ENCODE measurements at regions not wholly inside any gene's neighbourhood (a gene's known extent, or its start where the extent isn't known, plus 50 kb on each side); places are given as distances from the start of the nearest gene placed in this dataset.

- H3K4me3 Mint-ChIP-seq = no peak overlapping the region
- TF ChIP-seq, protein P1, sequence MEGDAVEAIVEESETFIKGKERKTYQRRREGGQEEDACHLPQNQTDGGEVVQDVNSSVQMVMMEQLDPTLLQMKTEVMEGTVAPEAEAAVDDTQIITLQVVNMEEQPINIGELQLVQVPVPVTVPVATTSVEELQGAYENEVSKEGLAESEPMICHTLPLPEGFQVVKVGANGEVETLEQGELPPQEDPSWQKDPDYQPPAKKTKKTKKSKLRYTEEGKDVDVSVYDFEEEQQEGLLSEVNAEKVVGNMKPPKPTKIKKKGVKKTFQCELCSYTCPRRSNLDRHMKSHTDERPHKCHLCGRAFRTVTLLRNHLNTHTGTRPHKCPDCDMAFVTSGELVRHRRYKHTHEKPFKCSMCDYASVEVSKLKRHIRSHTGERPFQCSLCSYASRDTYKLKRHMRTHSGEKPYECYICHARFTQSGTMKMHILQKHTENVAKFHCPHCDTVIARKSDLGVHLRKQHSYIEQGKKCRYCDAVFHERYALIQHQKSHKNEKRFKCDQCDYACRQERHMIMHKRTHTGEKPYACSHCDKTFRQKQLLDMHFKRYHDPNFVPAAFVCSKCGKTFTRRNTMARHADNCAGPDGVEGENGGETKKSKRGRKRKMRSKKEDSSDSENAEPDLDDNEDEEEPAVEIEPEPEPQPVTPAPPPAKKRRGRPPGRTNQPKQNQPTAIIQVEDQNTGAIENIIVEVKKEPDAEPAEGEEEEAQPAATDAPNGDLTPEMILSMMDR (IDR thresholded peaks at IDR 0.05) = no peak
- H3K27ac Mint-ChIP-seq = no peak overlapping the region
- no peak overlapping the region for H3K9ac ChIP-seq (ENCODE audit: insufficient read depth, low read length, poor library complexity, severe bottlenecking)
- H3K27me3 Mint-ChIP-seq (ENCODE audit: low read depth in 3 of 3) = peaks cover 15 to 18% (median 15%) of the 10 kb centered on the region in 3 donors
- peaks cover 0 to 5% of the 10 kb centered on the region in 2 donors for H3K9me3 ChIP-seq (replicated peaks in 1 of 2; ENCODE audit: control insufficient read depth in 1 of 2, insufficient read depth in 1 of 2, low read length in 2 of 2)
- H3K4me3 ChIP-seq (replicated peaks in 1 of 3; ENCODE audit: low read depth in 2 of 3, low read length in 3 of 3) = no peak overlapping the region
- H3K36me3 Mint-ChIP-seq = no peaks in the 10 kb centered on the region
- H2AFZ ChIP-seq (ENCODE audit: insufficient read depth, low read depth, low read length, poor library complexity, severe bottlenecking) = no peak overlapping the region
- no peaks in the 10 kb centered on the region for H3K36me3 ChIP-seq (replicated peaks in 1 of 2; ENCODE audit: control insufficient read depth in 1 of 2, insufficient read depth in 2 of 2, low read length in 2 of 2)
- H3K9me3 Mint-ChIP-seq = peaks cover 0 to 7% (median 2%) of the 10 kb centered on the region in 7 donors
- no peaks in the 10 kb centered on the region for H3K4me1 Mint-ChIP-seq
- intact Hi-C loops (cut with micrococcal nuclease) = no loop called here
- no peaks in the 10 kb centered on the region for H3K4me1 ChIP-seq (ENCODE audit: control insufficient read depth in 1 of 2, insufficient read depth in 2 of 2, low read length in 2 of 2)
- no peak overlapping the region for H3K4me2 ChIP-seq (replicated peaks; ENCODE audit: extremely low read depth, low read length, poor library complexity, severe bottlenecking)
- H3K27me3 ChIP-seq (ENCODE audit: control insufficient read depth in 2 of 2, insufficient read depth in 2 of 2, low read length in 2 of 2) = no peaks in the 10 kb centered on the region
- no peaks in the 10 kb centered on the region for H3K79me2 ChIP-seq (ENCODE audit: insufficient read depth, low read length)
- H3K27ac ChIP-seq (ENCODE audit: low read depth in 1 of 2, low read length in 2 of 2) = no peak overlapping the region
- WGBS (ENCODE audit: insufficient coverage) = 88% methylated on average over 6 of the region's 7 CpGs
- no peak for DNase-seq
- no peaks in the 10 kb centered on the region for H4K20me1 ChIP-seq (ENCODE audit: insufficient read depth, low read length)
Measured at GRCh38 chr9:126173401-126173800, 153.2 kb upstream of the MVB12B start.

GRCh38 chr9:126173929-126174328 lies 152.7 kb upstream of the MVB12B start:
- H3K9me3 Mint-ChIP-seq = peaks cover 0 to 7% (median 2%) of the 10 kb centered on the region in 7 donors
- TF ChIP-seq, protein P1 (IDR thresholded peaks at IDR 0.05) = no peak
- Histone ChIP-seq H2AFZ (ENCODE audit: insufficient read depth, low read depth, low read length, poor library complexity, severe bottlenecking) (no peak overlapping the region), H3K79me2 (ENCODE audit: insufficient read depth, low read length) (no peaks in the 10 kb centered on the region), H3K9me3 (replicated peaks in 1 of 2; ENCODE audit: control insufficient read depth in 1 of 2, insufficient read depth in 1 of 2, low read length in 2 of 2) (peaks cover 0 to 5% of the 10 kb centered on the region in 2 donors), H4K20me1 (ENCODE audit: insufficient read depth, low read length) (no peaks in the 10 kb centered on the region), H3K27me3 (ENCODE audit: control insufficient read depth in 2 of 2, insufficient read depth in 2 of 2, low read length in 2 of 2) (no peaks in the 10 kb centered on the region), H3K27ac (ENCODE audit: low read depth in 1 of 2, low read length in 2 of 2) (no peak overlapping the region), H3K4me2 (replicated peaks; ENCODE audit: extremely low read depth, low read length, poor library complexity, severe bottlenecking) (no peak overlapping the region), H3K36me3 (replicated peaks in 1 of 2; ENCODE audit: control insufficient read depth in 1 of 2, insufficient read depth in 2 of 2, low read length in 2 of 2) (no peaks in the 10 kb centered on the region), H3K4me1 (ENCODE audit: control insufficient read depth in 1 of 2, insufficient read depth in 2 of 2, low read length in 2 of 2) (no peaks in the 10 kb centered on the region), H3K4me3 (replicated peaks in 1 of 3; ENCODE audit: low read depth in 2 of 3, low read length in 3 of 3) (no peak overlapping the region), H3K9ac (ENCODE audit: insufficient read depth, low read length, poor library complexity, severe bottlenecking) (no peak overlapping the region)
- 96% methylated on average over 4 of the region's 4 CpGs for WGBS (ENCODE audit: insufficient coverage)
- H3K4me3 Mint-ChIP-seq = no peak overlapping the region
- H3K4me1 Mint-ChIP-seq = no peaks in the 10 kb centered on the region
- H3K36me3 Mint-ChIP-seq = no peaks in the 10 kb centered on the region
- H3K27ac Mint-ChIP-seq = no peak overlapping the region
- intact Hi-C loops (cut with micrococcal nuclease) = no loop called here
- DNase-seq = no peak
- peaks cover 14 to 18% (median 15%) of the 10 kb centered on the region in 3 donors for H3K27me3 Mint-ChIP-seq (ENCODE audit: low read depth in 3 of 3)

All from CD14-positive monocyte (primary cell).